NCI-H1105 (cell line): ENCODE measurements at regions not wholly inside any gene's neighbourhood (a gene's known extent, or its start where the extent isn't known, plus 50 kb on each side); places are given as distances from the start of the nearest gene placed in this dataset.

Experiments
- DNase-seq: peaks from one replicate; lab custom pipeline; 2025; lab: John Stamatoyannopoulos, UW

- DNase-seq = no peak
Observed at GRCh38 chr9:129236441-129237145, 58.5 kb upstream of the IER5L start.

GRCh38 chr9:129235931-129236331 lies 57.9 kb upstream of the IER5L start:
- no peak for DNase-seq

GRCh38 chr9:129235041-129235930 lies 57.2 kb upstream of the IER5L start:
- DNase-seq = no peak

GRCh38 chr9:129234491-129234890 lies 56.4 kb upstream of the IER5L start:
- no peak for DNase-seq

- no peak for DNase-seq
Observed at GRCh38 chr9:129232839-129233591, 55.0 kb upstream of the IER5L start.

GRCh38 chr9:129231759-129232158 lies 53.7 kb upstream of the IER5L start:
- DNase-seq = no peak

- DNase-seq = no peak
Observed at GRCh38 chr9:129231022-129231739, 53.1 kb upstream of the IER5L start.

GRCh38 chr9:129230302-129230701 lies 52.2 kb upstream of the IER5L start:
- no peak for DNase-seq
